ENCODE measurements at regions not wholly inside any gene's neighbourhood (a gene's known extent, or its start where the extent isn't known, plus 50 kb on each side); places are given as distances from the start of the nearest gene placed in this dataset.
A peak's percentile ranks its signal among the peaks of the same experiment; 100 is the strongest.
"Not testable (repeated sequence)": the region's sequence is repeated elsewhere in the genome, so short reads cannot be mapped to it uniquely, and the experiment has no call there.

- no peak for DNase-seq
Measured at GRCh38 chr16:29126616-29127015, 141.8 kb downstream of the LAT start.

DNA sequence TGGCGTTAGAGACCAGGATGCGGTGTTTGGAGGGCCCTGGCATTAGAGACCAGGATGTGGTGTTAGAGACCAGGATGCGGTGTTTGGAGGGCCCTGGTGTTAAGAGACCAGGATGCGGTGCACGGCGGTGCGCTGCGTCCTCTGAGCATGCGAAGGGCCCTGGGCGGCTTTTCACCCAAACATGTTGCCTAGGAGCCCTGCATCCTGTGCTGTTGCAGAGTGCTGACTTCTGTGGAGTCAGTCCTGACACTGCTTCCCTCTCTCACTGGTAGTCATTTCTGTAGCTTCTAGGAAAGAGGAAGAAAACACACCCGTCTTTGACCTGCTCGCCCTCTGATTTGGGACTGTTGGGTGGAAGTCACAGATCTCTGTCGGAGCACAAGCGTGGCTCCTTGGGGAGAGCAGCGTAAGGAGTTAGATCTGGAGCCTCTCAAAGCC is 141.2 kb downstream of the LAT start:
- no peak for DNase-seq

- DNase-seq: no peak
Measured at GRCh38 chr16:29124828-29125227, 140.0 kb downstream of the LAT start.

GRCh38 chr16:29124162-29124561 is 139.3 kb downstream of the LAT start:
- DNase-seq: not testable (repeated sequence)

DNA sequence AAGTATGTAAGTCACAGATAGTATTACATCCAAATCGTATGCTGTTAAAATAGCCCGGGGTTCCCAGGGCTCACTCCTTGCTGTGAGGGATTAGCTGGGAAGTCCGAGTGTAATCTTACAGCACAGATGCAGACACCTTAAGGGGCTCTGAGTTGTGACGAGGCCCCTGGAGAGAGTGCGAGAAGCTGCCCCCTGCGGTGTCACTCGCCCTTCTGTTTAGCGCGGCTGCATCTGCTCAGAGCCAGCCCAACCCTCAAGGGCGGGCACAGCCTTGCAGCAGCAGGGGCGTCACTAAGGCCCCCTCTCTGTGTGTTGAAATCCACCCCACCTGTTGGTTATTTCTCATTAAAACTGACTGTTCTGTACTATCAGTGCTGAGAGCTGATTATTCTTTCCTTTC is 135.8 kb downstream of the LAT start:
- DNase-seq: not testable (repeated sequence)

- DNase-seq: not testable (repeated sequence)
Measured at GRCh38 chr16:29118301-29118957, 133.6 kb downstream of the LAT start.

GRCh38 chr16:29117631-29118030 is 132.8 kb downstream of the LAT start:
- no peak for DNase-seq

DNA sequence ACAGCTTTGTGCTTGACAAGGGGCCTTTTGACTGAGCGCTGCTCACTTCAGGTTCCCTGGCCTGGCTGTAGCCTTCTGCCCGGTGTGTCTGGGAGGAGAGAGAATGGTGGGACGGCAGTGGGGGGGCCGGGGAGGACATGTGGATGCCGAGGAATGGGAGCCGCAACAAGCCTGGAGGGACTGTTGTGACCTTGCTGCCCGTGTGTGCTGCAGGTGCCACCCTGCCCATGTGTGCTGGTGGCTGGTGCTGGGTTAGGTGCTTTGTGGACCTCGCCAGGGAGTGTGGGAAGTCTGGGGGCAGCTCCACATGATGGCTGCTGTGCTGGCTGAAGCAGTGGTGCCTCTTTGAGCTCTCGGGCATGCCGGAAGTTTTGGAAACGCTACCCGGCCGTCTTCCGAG is 132.1 kb downstream of the LAT start:
- DNase-seq: no peak

- not testable (repeated sequence) for DNase-seq
Measured at GRCh38 chr16:29116207-29116606, 131.4 kb downstream of the LAT start.

- DNase-seq: not testable (repeated sequence)
Measured at GRCh38 chr16:29115802-29116141, 130.9 kb downstream of the LAT start.

DNA sequence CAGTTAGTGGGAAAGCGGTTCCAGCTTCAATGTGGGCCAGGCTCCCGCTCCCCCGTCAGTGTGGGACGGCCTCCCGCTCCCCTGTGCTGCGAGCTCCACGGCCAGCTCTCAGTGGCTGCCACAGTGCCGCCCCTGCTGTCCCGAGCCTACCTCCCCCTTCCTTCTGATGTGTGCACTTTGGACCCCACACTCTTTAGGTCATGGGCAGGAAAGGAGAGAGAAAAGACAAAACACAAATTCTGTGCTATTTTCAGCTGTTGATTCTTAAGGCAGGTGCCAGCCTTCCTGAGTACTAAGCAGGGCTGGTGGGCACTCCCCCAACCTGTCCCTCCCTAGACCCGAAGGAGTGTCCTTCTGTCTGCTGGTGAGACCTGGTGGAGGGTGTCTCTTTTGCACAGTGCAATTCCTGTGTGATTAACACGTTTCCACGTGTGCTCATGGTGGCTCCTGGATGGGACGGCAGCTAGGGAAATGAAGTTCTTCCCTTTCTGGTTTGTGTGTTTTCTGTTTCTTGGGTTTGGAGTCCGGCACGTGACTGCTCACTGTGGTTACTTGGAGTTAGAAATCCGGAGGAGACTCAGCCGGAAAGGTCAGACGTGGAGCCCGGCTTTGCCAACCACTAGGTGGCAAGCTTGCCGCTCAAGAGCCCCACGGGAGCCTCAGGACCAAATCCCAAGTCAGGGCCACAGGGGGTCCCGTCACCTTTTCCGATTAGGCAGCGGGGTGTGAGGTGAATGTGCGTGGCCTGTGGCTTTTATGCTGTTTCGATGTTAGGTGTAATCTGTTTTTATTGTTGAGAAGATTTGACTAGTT is 130.3 kb downstream of the LAT start:
- peak in 1 of 2 donors; percentile 13 for DNase-seq

DNA sequence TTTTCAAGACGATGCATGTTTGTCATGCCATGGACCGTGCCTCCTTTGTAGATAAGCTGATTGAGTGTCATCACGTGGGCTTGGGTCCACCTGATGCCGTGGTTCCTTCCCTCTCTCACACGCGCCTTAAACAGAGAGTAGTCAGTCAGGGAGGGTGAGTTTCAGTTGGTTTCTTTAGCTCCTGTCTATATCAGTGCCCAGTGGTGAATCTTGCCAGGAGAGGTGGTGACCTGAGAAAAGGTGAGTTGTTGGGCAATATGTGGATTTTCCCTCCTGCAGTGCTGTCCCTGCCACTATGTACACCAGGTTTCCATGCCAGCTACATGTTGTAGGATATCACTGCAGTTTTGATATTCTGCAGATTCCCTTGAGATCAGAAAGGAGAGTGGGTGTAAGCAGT is 129.7 kb downstream of the LAT start:
- DNase-seq: no peak

- DNase-seq: not testable (repeated sequence)
Measured at GRCh38 chr16:29113446-29113845, 128.6 kb downstream of the LAT start.

DNA sequence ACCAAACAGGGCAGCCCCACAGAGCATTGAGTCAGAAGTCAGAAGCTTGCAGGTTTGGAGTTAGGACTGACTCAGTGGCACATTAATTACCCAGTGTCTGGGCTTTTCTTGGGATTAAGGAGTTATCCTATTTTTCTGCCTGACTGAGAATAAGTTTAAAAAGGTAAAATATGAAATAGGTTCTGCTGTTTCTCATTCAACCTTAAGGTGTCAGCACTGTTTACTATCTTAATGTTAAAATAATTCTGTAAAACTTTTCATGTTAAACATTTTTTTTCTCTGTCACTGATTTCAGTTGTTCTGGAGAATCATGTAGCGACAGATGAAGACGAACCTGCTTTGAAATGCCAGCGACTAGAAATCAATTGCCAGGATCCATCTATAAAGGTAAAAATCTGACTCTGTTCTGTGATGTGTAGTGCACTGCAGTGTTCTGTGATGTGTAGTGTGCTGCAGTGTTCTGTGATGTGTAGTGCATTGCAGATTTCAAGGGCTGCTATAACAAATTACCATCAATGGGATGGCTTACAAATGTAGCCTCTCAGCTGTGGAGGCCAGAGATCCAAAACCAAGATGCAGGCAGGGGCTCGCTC is 128.0 kb downstream of the LAT start:
- DNase-seq: no peak

GRCh38 chr16:29111901-29112680 is 127.2 kb downstream of the LAT start:
- not testable (repeated sequence) for DNase-seq

GRCh38 chr16:29111421-29111820 is 126.6 kb downstream of the LAT start:
- DNase-seq: no peak

GRCh38 chr16:29108625-29109169 is 123.8 kb downstream of the LAT start:
- not testable (repeated sequence) for DNase-seq

- DNase-seq: no peak
Measured at GRCh38 chr16:29107299-29107698, 122.4 kb downstream of the LAT start.

- not testable (repeated sequence) for DNase-seq
Measured at GRCh38 chr16:29106259-29106908, 121.5 kb downstream of the LAT start.

DNA sequence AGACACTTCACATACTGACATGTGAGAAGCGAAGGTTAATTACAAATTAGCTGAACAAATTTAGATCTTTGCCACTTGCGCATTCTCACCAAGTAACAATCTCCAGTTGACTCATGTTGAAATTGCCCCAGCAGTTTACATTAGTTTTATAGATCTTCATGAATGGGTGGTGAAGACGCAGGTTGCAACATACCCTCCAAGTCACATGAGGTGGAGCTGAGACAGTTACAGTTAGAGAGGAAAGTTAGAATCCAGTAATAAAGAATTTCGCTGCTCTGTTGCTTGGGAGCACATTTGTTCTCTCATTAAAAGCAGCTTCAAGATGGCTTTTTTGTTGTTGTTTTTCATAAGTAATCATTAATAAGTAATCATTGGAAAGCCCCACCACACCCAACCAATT is 119.7 kb downstream of the LAT start:
- not testable (repeated sequence) for DNase-seq

GRCh38 chr16:29097965-29098364 is 113.1 kb downstream of the LAT start:
- DNase-seq: not testable (repeated sequence)
